GM12891 (cell line): ENCODE measurements at regions not wholly inside any gene's neighbourhood (a gene's known extent, or its start where the extent isn't known, plus 50 kb on each side); places are given as distances from the start of the nearest gene placed in this dataset.

Experiments
- PAX5 ChIP-seq: IDR thresholded peaks from 2 replicates; pipeline ENCODE4 v1.6.1; 2011; ENCODE audit warnings: low read length, moderate library complexity, mild to moderate bottlenecking; ENCODE audit not compliant: insufficient read depth, severe bottlenecking
- POLR2A ChIP-seq: IDR thresholded peaks from 2 replicates; pipeline ENCODE4 v1.6.1; 2011; ENCODE audit warnings: low read depth, low read length, control low read depth
- POLR2AphosphoS5 ChIP-seq: IDR thresholded peaks from 2 replicates; pipeline ENCODE4 v1.6.1; 2011; ENCODE audit warnings: low read depth, low read length, control low read depth
- SPI1 ChIP-seq: IDR thresholded peaks from 2 replicates; pipeline ENCODE4 v1.6.1; 2011; ENCODE audit warnings: low read depth, low read length, control low read depth

DNA sequence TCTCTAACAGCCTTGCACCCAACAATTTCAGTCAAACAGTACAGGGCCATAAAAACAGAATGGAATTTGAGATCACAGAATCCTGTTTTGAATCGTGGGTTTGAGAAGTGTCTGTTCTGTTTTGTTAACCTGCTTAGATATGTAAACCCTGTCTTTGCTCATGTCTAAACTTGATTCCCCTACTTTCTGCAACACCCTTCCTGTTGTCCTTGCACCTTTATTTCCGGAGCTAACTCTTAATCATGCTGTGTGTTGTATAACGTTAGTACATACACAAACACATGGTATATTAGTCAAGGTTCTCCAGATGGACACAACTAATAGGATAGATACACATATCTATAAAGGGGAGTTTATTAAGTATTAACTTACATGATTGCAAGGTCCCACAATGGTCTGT lies 2229.2 kb upstream of the C9orf72 start:
- TF ChIP-seq POLR2AphosphoS5, result no peak
- TF ChIP-seq SPI1, result no peak
- TF ChIP-seq PAX5, result no peak
- no peak for TF ChIP-seq POLR2A
